GM18867 (cell line): ENCODE measurements at regions not wholly inside any gene's neighbourhood (a gene's known extent, or its start where the extent isn't known, plus 50 kb on each side); places are given as distances from the start of the nearest gene placed in this dataset.

ENCODE experiments used
- ATAC-seq: cut with Tn5 transposase; IDR thresholded peaks from one replicate; pipeline ENCODE4 v1.9.1; 2021; ENCODE audit warnings: mild to moderate bottlenecking, moderate library complexity; ENCODE audit not compliant: unreplicated experiment

GRCh38 chr6:26214803-26215584, 127.8 kb downstream of the HFE start:
- ATAC-seq = no peak

- no peak for ATAC-seq
Measured at GRCh38 chr6:26215585-26216358, 128.5 kb downstream of the HFE start.

- ATAC-seq = peak; percentile 72
Measured at GRCh38 chr6:26216359-26216885, 129.2 kb downstream of the HFE start.

GRCh38 chr6:26216886-26217713, 129.9 kb downstream of the HFE start:
- ATAC-seq = peak; percentile 43

GRCh38 chr6:26217714-26218075, 130.5 kb downstream of the HFE start:
- ATAC-seq = no peak

- no peak for ATAC-seq
Measured at GRCh38 chr6:26218824-26219223, 131.6 kb downstream of the HFE start.

GRCh38 chr6:26220145-26220970, 133.1 kb downstream of the HFE start:
- no peak for ATAC-seq

GRCh38 chr6:26221186-26221585, 134.0 kb downstream of the HFE start:
- ATAC-seq = no peak

- no peak for ATAC-seq
Measured at GRCh38 chr6:26222571-26222970, 135.3 kb downstream of the HFE start.

GRCh38 chr6:26223228-26223627, 136.0 kb downstream of the HFE start:
- ATAC-seq = peak; percentile 26

- ATAC-seq = peak; percentile 68
Measured at GRCh38 chr6:26223650-26224546, 136.7 kb downstream of the HFE start.

- ATAC-seq = no peak
Measured at GRCh38 chr6:26224547-26224912, 137.3 kb downstream of the HFE start.

GRCh38 chr6:26224940-26225847, 138.0 kb downstream of the HFE start:
- ATAC-seq = no peak

GRCh38 chr6:26225848-26226578, 138.8 kb downstream of the HFE start:
- ATAC-seq = no peak

GRCh38 chr6:26226579-26226967, 138.4 kb upstream of the BTN3A2 start:
- ATAC-seq = no peak

- no peak for ATAC-seq
Measured at GRCh38 chr6:26230351-26230750, 134.6 kb upstream of the BTN3A2 start.

GRCh38 chr6:26231006-26231587, 133.9 kb upstream of the BTN3A2 start:
- no peak for ATAC-seq
